ENCODE measurements at regions not wholly inside any gene's neighbourhood (a gene's known extent, or its start where the extent isn't known, plus 50 kb on each side); places are given as distances from the start of the nearest gene placed in this dataset.

DNA sequence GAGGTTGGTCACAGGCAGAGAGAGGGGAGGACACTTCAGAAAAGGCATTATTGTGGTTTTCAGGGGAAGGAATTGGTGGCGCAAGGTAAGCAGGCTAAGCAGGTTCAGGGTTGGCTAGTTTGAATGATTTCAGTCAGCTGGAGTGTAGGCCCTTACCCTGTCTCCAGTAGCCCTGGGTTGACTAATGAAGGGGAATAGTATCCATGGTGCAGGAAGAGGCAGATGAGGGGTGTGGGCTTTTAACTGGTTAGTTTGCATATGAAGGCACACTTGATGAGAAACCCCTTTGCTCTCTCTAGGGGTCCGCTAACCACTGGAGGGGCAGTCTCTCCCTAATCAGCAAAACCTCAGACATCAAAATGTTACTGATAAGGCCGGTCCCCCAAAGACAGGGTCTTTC lies 249.7 kb downstream of the AASDHPPT start:
- Histone ChIP-seq H3K9me3 (ENCODE audit: control insufficient read depth, insufficient read depth, low read depth, low read length) (no peaks in the 10 kb centered on the region), H3K27ac (ENCODE audit: low read length) (no peak overlapping the region), H3K36me3 (ENCODE audit: control insufficient read depth, insufficient read depth, low read length) (no peaks in the 10 kb centered on the region), H3K27me3 (ENCODE audit: control insufficient read depth, insufficient read depth, low read length) (no peaks in the 10 kb centered on the region), H3K4me3 (ENCODE audit: low read depth in 2 of 2, low read length in 2 of 2) (no peak overlapping the region), H3K4me1 (ENCODE audit: control insufficient read depth, insufficient read depth, low read length) (no peaks in the 10 kb centered on the region)
- POLR2A ChIA-PET, result no interaction called here
- TF ChIP-seq TCF7L2 (IDR thresholded peaks at IDR 0.05; ENCODE audit: low read depth, low read length) (no peak), SIN3A (IDR thresholded peaks at IDR 0.05; ENCODE audit: borderline replicate concordance, insufficient read depth, low read depth, low read length) (no peak), POLR2AphosphoS5 (IDR thresholded peaks at IDR 0.05; ENCODE audit: low read depth, low read length) (no peak)
- TF ChIP-seq, protein P1, sequence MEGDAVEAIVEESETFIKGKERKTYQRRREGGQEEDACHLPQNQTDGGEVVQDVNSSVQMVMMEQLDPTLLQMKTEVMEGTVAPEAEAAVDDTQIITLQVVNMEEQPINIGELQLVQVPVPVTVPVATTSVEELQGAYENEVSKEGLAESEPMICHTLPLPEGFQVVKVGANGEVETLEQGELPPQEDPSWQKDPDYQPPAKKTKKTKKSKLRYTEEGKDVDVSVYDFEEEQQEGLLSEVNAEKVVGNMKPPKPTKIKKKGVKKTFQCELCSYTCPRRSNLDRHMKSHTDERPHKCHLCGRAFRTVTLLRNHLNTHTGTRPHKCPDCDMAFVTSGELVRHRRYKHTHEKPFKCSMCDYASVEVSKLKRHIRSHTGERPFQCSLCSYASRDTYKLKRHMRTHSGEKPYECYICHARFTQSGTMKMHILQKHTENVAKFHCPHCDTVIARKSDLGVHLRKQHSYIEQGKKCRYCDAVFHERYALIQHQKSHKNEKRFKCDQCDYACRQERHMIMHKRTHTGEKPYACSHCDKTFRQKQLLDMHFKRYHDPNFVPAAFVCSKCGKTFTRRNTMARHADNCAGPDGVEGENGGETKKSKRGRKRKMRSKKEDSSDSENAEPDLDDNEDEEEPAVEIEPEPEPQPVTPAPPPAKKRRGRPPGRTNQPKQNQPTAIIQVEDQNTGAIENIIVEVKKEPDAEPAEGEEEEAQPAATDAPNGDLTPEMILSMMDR (IDR thresholded peaks at IDR 0.05), result no peak
- TF ChIP-seq, protein P2, sequence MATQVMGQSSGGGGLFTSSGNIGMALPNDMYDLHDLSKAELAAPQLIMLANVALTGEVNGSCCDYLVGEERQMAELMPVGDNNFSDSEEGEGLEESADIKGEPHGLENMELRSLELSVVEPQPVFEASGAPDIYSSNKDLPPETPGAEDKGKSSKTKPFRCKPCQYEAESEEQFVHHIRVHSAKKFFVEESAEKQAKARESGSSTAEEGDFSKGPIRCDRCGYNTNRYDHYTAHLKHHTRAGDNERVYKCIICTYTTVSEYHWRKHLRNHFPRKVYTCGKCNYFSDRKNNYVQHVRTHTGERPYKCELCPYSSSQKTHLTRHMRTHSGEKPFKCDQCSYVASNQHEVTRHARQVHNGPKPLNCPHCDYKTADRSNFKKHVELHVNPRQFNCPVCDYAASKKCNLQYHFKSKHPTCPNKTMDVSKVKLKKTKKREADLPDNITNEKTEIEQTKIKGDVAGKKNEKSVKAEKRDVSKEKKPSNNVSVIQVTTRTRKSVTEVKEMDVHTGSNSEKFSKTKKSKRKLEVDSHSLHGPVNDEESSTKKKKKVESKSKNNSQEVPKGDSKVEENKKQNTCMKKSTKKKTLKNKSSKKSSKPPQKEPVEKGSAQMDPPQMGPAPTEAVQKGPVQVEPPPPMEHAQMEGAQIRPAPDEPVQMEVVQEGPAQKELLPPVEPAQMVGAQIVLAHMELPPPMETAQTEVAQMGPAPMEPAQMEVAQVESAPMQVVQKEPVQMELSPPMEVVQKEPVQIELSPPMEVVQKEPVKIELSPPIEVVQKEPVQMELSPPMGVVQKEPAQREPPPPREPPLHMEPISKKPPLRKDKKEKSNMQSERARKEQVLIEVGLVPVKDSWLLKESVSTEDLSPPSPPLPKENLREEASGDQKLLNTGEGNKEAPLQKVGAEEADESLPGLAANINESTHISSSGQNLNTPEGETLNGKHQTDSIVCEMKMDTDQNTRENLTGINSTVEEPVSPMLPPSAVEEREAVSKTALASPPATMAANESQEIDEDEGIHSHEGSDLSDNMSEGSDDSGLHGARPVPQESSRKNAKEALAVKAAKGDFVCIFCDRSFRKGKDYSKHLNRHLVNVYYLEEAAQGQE (IDR thresholded peaks at IDR 0.05; ENCODE audit: insufficient read depth in 1 of 2, low read depth in 2 of 2, low read length in 1 of 2), result no peak
- in situ Hi-C loops (cut with HindIII; ENCODE audit: low pct_unique_long_range_greater_than_20kb, low sequenced_read_pairs) (no loop called here), intact Hi-C loops (cut with micrococcal nuclease; ENCODE audit: unreplicated experiment) (no loop called here)
- CTCF ChIA-PET, result no interaction called here
- DNase-seq (ENCODE audit: low read depth, low spot score), result no peak
- no peak for ATAC-seq
- no TSS peak for BruUV-seq (replicated peaks)

DNA sequence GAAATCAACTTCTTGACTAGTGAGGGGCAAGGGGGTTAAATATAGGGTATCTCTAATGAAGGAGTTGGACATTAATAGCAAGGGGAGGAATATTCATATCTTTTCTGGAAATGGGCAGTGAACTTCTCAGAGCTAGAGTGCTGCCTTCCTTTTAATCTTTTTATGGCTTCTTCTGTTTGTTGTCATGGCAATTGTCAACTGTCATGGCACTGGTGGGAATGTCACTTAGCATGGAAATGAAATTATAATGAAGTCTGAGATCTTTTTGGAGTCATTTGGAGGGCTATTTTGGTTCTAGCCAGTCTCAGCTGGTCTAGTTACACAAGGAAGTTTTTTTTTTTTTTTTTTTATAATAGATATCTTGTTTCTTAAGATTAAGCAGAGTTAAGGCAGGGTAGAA lies 250.2 kb downstream of the AASDHPPT start:
- POLR2A ChIA-PET, result no interaction called here
- in situ Hi-C loops (cut with HindIII; ENCODE audit: low pct_unique_long_range_greater_than_20kb, low sequenced_read_pairs), result no loop called here
- Histone ChIP-seq H3K4me3 (ENCODE audit: low read depth in 2 of 2, low read length in 2 of 2) (no peak overlapping the region), H3K4me1 (ENCODE audit: control insufficient read depth, insufficient read depth, low read length) (no peaks in the 10 kb centered on the region), H3K9me3 (ENCODE audit: control insufficient read depth, insufficient read depth, low read depth, low read length) (no peaks in the 10 kb centered on the region), H3K27ac (ENCODE audit: low read length) (no peak overlapping the region), H3K27me3 (ENCODE audit: control insufficient read depth, insufficient read depth, low read length) (no peaks in the 10 kb centered on the region), H3K36me3 (ENCODE audit: control insufficient read depth, insufficient read depth, low read length) (no peaks in the 10 kb centered on the region)
- CTCF ChIA-PET, result no interaction called here
- no TSS peak for BruUV-seq (replicated peaks)
- ATAC-seq (no peak), DNase-seq (ENCODE audit: low read depth, low spot score) (no peak)
- TF ChIP-seq SIN3A (IDR thresholded peaks at IDR 0.05; ENCODE audit: borderline replicate concordance, insufficient read depth, low read depth, low read length), result no peak
- TF ChIP-seq, protein P1 (IDR thresholded peaks at IDR 0.05), result no peak
- TF ChIP-seq POLR2AphosphoS5 (IDR thresholded peaks at IDR 0.05; ENCODE audit: low read depth, low read length), result no peak
- TF ChIP-seq TCF7L2 (IDR thresholded peaks at IDR 0.05; ENCODE audit: low read depth, low read length), result no peak
- TF ChIP-seq, protein P2 (IDR thresholded peaks at IDR 0.05; ENCODE audit: insufficient read depth in 1 of 2, low read depth in 2 of 2, low read length in 1 of 2), result no peak
- intact Hi-C loops (cut with micrococcal nuclease; ENCODE audit: unreplicated experiment), result no loop called here
